LNCaP clone FGC (cell line): ENCODE measurements at regions not wholly inside any gene's neighbourhood (a gene's known extent, or its start where the extent isn't known, plus 50 kb on each side); places are given as distances from the start of the nearest gene placed in this dataset.

Experiments
- DNase-seq: peaks from one replicate; pipeline ENCODE4 v3.0.0-alpha.2; 2011; ENCODE audit warnings: low read depth
- H3K4me3 ChIP-seq: 2 replicates; pipeline ENCODE4 v1.5.1; 2011; ENCODE audit warnings: mild to moderate bottlenecking, low read depth, low read length, control low read depth
- CTCF ChIP-seq: IDR thresholded peaks from 2 replicates; pipeline ENCODE4 v1.5.1; 2012; ENCODE audit warnings: mild to moderate bottlenecking; ENCODE audit not compliant: control insufficient read depth, insufficient read depth; ENCODE audit errors: extremely low read depth

- no peak overlapping the region for H3K4me3 ChIP-seq
- DNase-seq: no peak
- TF ChIP-seq CTCF: no peak
Measured at GRCh38 chr5:143741421-143741820, 70.5 kb upstream of the HMHB1 start.

- TF ChIP-seq CTCF: no peak
Measured at GRCh38 chr5:143740956-143741355, 71.0 kb upstream of the HMHB1 start.

GRCh38 chr5:143739746-143740145, 72.2 kb upstream of the HMHB1 start:
- no peak for DNase-seq
- no peak for TF ChIP-seq CTCF
- no peak overlapping the region for H3K4me3 ChIP-seq

More at GRCh38 chr5:143740956-143741355, 71.0 kb upstream of the HMHB1 start:
- no peak overlapping the region for H3K4me3 ChIP-seq
- no peak for DNase-seq

GRCh38 chr5:143738417-143739401, 73.3 kb upstream of the HMHB1 start:
- TF ChIP-seq CTCF: no peak
- no peak overlapping the region for H3K4me3 ChIP-seq
- DNase-seq: no peak

- H3K4me3 ChIP-seq: no peak overlapping the region
- no peak for TF ChIP-seq CTCF
- no peak for DNase-seq
Measured at GRCh38 chr5:143737062-143737461, 74.9 kb upstream of the HMHB1 start.

- no peak for DNase-seq
- no peak for TF ChIP-seq CTCF
- no peak overlapping the region for H3K4me3 ChIP-seq
Measured at GRCh38 chr5:143734456-143734780, 77.5 kb upstream of the HMHB1 start.
